Endothelial cell of umbilical vein (primary cell): ENCODE measurements at regions not wholly inside any gene's neighbourhood (a gene's known extent, or its start where the extent isn't known, plus 50 kb on each side); places are given as distances from the start of the nearest gene placed in this dataset.

Experiments used
- BruUV-seq: library from RNA; stranded (reverse); fragments of 400-500 nt; replicated peaks from 2 replicates; lab custom pipeline; 2021; lab: Mats Ljungman, UMichigan
- CTCF ChIA-PET: fragments of 300-600, 350-600 bp; sonication (Branson Sonifier 250); formaldehyde crosslinking; loops from one replicate; lab custom pipeline; 2021; ENCODE audit warnings: antibody characterized with exemption, inconsistent platforms; lab: Charles Lee
- POLR2A ChIA-PET: fragments of 300-600, 350-600 bp; sonication (Branson Sonifier 250); formaldehyde crosslinking; loops from one replicate; lab custom pipeline; 2021; ENCODE audit warnings: antibody characterized with exemption, inconsistent platforms; lab: Charles Lee
- DNase-seq: peaks from one replicate; pipeline ENCODE4 v3.0.0-alpha.2; 2011; ENCODE audit warnings: low read depth, low spot score
- FAIRE-seq: peaks from 2 replicates; lab custom pipeline; 2011; peaks lifted over from hg19 to GRCh38; lab: Jason Lieb, UNC
- H2AFZ ChIP-seq: 2 replicates; pipeline ENCODE4 v1.6.0; 2012; ENCODE audit warnings: low read depth, low read length, control low read depth, inconsistent platforms
- H3K27ac ChIP-seq: 2 replicates; pipeline ENCODE4 v1.5.1; 2011; ENCODE audit warnings: low read depth, mild to moderate bottlenecking, control low read depth, low read length, moderate library complexity; ENCODE audit not compliant: insufficient read depth
- H3K27me3 ChIP-seq, 2 experiments: 2 replicates each; pipeline versions ENCODE4 v1.6.0 to v1.6.1; 2011; ENCODE audit warnings: low read length in 2 of 2, mixed read lengths in 1 of 2; ENCODE audit not compliant: control insufficient read depth in 2 of 2, insufficient read depth in 2 of 2
- H3K36me3 ChIP-seq, 2 experiments: 2 replicates in 1 of 2; 3 replicates in 1 of 2; pipeline ENCODE4 v1.5.1; 2011; ENCODE audit warnings: low read length in 2 of 2, mild to moderate bottlenecking in 1 of 2, moderate library complexity in 1 of 2; ENCODE audit not compliant: control insufficient read depth in 2 of 2, insufficient read depth in 2 of 2; ENCODE audit errors: extremely low read depth in 1 of 2
- H3K4me1 ChIP-seq: 3 replicates; pipeline ENCODE4 v1.5.1; 2011; ENCODE audit warnings: mild to moderate bottlenecking, low read length; ENCODE audit not compliant: control insufficient read depth, insufficient read depth; ENCODE audit errors: extremely low read depth
- H3K4me2 ChIP-seq: 2 replicates; pipeline ENCODE4 v1.6.1; 2011; ENCODE audit warnings: low read length, control low read depth, mixed read lengths; ENCODE audit not compliant: insufficient read depth
- H3K4me3 ChIP-seq, 3 experiments: fragments of 200-600 bp in 1 of 3; sonication (generic), shearing (Covaris generic) in 1 of 3; replicated peaks in 1 of 3; 2 replicates each; pipeline ENCODE4 v1.5.1; 2011 to 2016; ENCODE audit warnings: control low read depth in 3 of 3, low read length in 3 of 3, mild to moderate bottlenecking in 2 of 3, inconsistent platforms in 1 of 3, low read depth in 1 of 3, moderate library complexity in 1 of 3; ENCODE audit not compliant: insufficient read depth in 1 of 3
- H3K79me2 ChIP-seq: 2 replicates; pipeline ENCODE4 v1.6.0; 2012; ENCODE audit warnings: low read length, inconsistent platforms; ENCODE audit not compliant: control insufficient read depth, insufficient read depth
- H3K9ac ChIP-seq: replicated peaks from 2 replicates; pipeline ENCODE3; 2011; ENCODE audit warnings: low read length, control low read depth; ENCODE audit not compliant: insufficient read depth; ENCODE audit errors: extremely low read depth
- H3K9me1 ChIP-seq: replicated peaks from 3 replicates; pipeline ENCODE4 v1.6.0; 2011; ENCODE audit warnings: mild to moderate bottlenecking, low read length; ENCODE audit not compliant: control insufficient read depth, insufficient read depth; ENCODE audit errors: extremely low read depth
- H3K9me3 ChIP-seq: replicated peaks from 2 replicates; pipeline ENCODE4 v1.5.1; 2012; ENCODE audit warnings: low read length, inconsistent platforms; ENCODE audit not compliant: control insufficient read depth, insufficient read depth
- H4K20me1 ChIP-seq: replicated peaks from 2 replicates; pipeline ENCODE3; 2011; ENCODE audit warnings: mild to moderate bottlenecking, low read length; ENCODE audit not compliant: control insufficient read depth, insufficient read depth; ENCODE audit errors: extremely low read depth
- EZH2 ChIP-seq: IDR thresholded peaks from 2 replicates; pipeline ENCODE4 v1.6.1; 2012; ENCODE audit warnings: borderline replicate concordance, low read depth, mild to moderate bottlenecking, moderate library complexity, low read length, inconsistent platforms; ENCODE audit not compliant: severe bottlenecking
- FOS ChIP-seq: IDR thresholded peaks from 2 replicates; pipeline ENCODE4 v1.6.1; 2011; ENCODE audit warnings: mild to moderate bottlenecking, low read length, moderate library complexity, borderline replicate concordance; ENCODE audit not compliant: insufficient read depth
- JUN ChIP-seq: IDR thresholded peaks from 2 replicates; pipeline ENCODE4 v1.6.1; 2011; ENCODE audit warnings: borderline replicate concordance, low read depth; ENCODE audit not compliant: insufficient read length, insufficient read depth
- MYC ChIP-seq: IDR thresholded peaks from one replicate; pipeline ENCODE4 v1.6.1; 2011; ENCODE audit warnings: mild to moderate bottlenecking, low read depth, low read length
- POLR2A ChIP-seq: IDR thresholded peaks from 2 replicates; pipeline ENCODE4 v1.6.1; 2012; ENCODE audit warnings: low read depth, mild to moderate bottlenecking, control low read depth, low read length
- POLR2AphosphoS5 ChIP-seq: IDR thresholded peaks from 2 replicates; pipeline ENCODE4 v1.6.1; 2012; ENCODE audit warnings: low read depth, mild to moderate bottlenecking, control low read depth, low read length, moderate library complexity; ENCODE audit not compliant: insufficient read depth
- dilution Hi-C: fragments of 300-500 bp; cut with MboI; formaldehyde crosslinking; loops from one replicate; pipeline ENCODE4 v1.15.0; 2019; ENCODE audit warnings: low sequenced_read_pairs; ENCODE audit not compliant: extremely low pct_ligation_motif_present
- intact Hi-C: fragments of 100-400 bp; cut with micrococcal nuclease; formaldehyde crosslinking; loops from one replicate; pipeline ENCODE4 v1.10.0; 2022
- TF ChIP-seq, protein P1 (sequence below): IDR thresholded peaks from 2 replicates; pipeline ENCODE4 v1.6.1; 2011; ENCODE audit not compliant: insufficient read depth, insufficient read length
- TF ChIP-seq, protein P2 (sequence below), 2 donors: IDR thresholded peaks; 1 replicate in 1 of 2; 2 replicates in 1 of 2; pipeline ENCODE4 v1.5.1; 2011; ENCODE audit warnings: low read length in 2 of 2, mild to moderate bottlenecking in 2 of 2, moderate library complexity in 2 of 2, control low read depth in 1 of 2, inconsistent platforms in 1 of 2, low read depth in 1 of 2; ENCODE audit not compliant: insufficient read depth in 1 of 2; ENCODE audit errors: extremely low read depth in 1 of 2

DNA sequence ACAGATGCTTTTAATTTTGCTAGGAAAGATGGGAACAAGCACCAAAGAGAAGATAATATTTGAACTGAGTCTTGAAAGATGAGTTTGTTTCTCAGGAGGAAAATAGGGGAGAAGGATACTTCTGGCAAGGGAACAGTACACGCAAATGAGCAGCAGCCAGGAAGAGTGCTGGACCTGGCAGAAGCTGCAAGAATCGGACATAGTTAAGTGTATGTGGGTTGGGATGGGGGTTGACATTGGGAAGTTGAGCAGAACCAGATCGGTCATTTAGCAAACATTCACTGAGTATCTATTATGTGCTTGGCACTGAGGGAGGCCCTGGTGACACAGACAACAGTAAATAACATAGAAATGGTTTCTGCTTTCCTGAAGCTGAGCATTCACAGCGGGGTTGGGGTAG is 198.8 kb downstream of the PLPP3 start:
- dilution Hi-C loops (no loop called here), intact Hi-C loops (no loop called here)
- Histone ChIP-seq H3K9me3 (no peaks in the 10 kb centered on the region), H3K9me1 (no peaks in the 10 kb centered on the region), H3K4me1 (no peaks in the 10 kb centered on the region), H3K4me2 (no peak overlapping the region), H3K27me3 (no peaks in the 10 kb centered on the region), H3K9ac (no peak overlapping the region), H3K79me2 (no peaks in the 10 kb centered on the region), H3K4me3 (no peak overlapping the region), H3K27ac (no peak overlapping the region), H2AFZ (no peak overlapping the region), H4K20me1 (no peaks in the 10 kb centered on the region), H3K36me3 (no peaks in the 10 kb centered on the region)
- TF ChIP-seq, protein P1, sequence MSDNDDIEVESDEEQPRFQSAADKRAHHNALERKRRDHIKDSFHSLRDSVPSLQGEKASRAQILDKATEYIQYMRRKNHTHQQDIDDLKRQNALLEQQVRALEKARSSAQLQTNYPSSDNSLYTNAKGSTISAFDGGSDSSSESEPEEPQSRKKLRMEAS, result no peak
- no peak for TF ChIP-seq FOS
- TF ChIP-seq JUN, result no peak
- no peak for TF ChIP-seq POLR2A
- TF ChIP-seq, protein P2, sequence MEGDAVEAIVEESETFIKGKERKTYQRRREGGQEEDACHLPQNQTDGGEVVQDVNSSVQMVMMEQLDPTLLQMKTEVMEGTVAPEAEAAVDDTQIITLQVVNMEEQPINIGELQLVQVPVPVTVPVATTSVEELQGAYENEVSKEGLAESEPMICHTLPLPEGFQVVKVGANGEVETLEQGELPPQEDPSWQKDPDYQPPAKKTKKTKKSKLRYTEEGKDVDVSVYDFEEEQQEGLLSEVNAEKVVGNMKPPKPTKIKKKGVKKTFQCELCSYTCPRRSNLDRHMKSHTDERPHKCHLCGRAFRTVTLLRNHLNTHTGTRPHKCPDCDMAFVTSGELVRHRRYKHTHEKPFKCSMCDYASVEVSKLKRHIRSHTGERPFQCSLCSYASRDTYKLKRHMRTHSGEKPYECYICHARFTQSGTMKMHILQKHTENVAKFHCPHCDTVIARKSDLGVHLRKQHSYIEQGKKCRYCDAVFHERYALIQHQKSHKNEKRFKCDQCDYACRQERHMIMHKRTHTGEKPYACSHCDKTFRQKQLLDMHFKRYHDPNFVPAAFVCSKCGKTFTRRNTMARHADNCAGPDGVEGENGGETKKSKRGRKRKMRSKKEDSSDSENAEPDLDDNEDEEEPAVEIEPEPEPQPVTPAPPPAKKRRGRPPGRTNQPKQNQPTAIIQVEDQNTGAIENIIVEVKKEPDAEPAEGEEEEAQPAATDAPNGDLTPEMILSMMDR (IDR thresholded peaks at IDR 0.05; ENCODE audit: extremely low read depth in 1 of 2, insufficient read depth in 1 of 2, low read depth in 1 of 2, low read length in 2 of 2), result no peak
- TF ChIP-seq MYC, result no peak
- TF ChIP-seq EZH2, result no peak
- no peak for TF ChIP-seq POLR2AphosphoS5
- no peak for FAIRE-seq
- DNase-seq, result no peak
- ChIA-PET CTCF (interaction anchor here (1.0 kb wide), 1 partner anchor 134 kb away, joined by 3 read pairs; no protein-coding TSS in a partner anchor), POLR2A (no interaction called here)
- BruUV-seq, result no TSS peak
